ENCODE measurements at regions not wholly inside any gene's neighbourhood (a gene's known extent, or its start where the extent isn't known, plus 50 kb on each side); places are given as distances from the start of the nearest gene placed in this dataset.
"Not testable (repeated sequence)": the region's sequence is repeated elsewhere in the genome, so short reads cannot be mapped to it uniquely, and the experiment has no call there.

- DNase-seq: not testable (repeated sequence)
Observed at GRCh38 chr6:27773542-27774263, 138.5 kb downstream of the OR2B2 start.

GRCh38 chr6:27772261-27773001 is 139.8 kb downstream of the OR2B2 start:
- DNase-seq: peak in 47 of 51 donors; percentile 11 to 80 (median 46)

GRCh38 chr6:27771235-27771634 is 141.0 kb downstream of the OR2B2 start:
- DNase-seq: no peak

GRCh38 chr6:27770724-27771123 is 141.5 kb downstream of the OR2B2 start:
- no peak for DNase-seq

GRCh38 chr6:27768556-27768955 is 143.6 kb downstream of the OR2B2 start:
- no peak for DNase-seq

GRCh38 chr6:27767851-27768250 is 144.3 kb downstream of the OR2B2 start:
- no peak for DNase-seq

GRCh38 chr6:27766405-27766804 is 145.8 kb downstream of the OR2B2 start:
- no peak for DNase-seq

- DNase-seq: no peak
Observed at GRCh38 chr6:27765028-27765590, 147.1 kb downstream of the OR2B2 start.

GRCh38 chr6:27761391-27761790 is 150.8 kb downstream of the OR2B2 start:
- DNase-seq: peak in 1 of 51 donors; percentile 2

GRCh38 chr6:27760464-27760863 is 151.7 kb downstream of the OR2B2 start:
- DNase-seq: no peak

- DNase-seq: no peak
Observed at GRCh38 chr6:27759930-27760329, 152.3 kb downstream of the OR2B2 start.

GRCh38 chr6:27758491-27758890 is 153.7 kb downstream of the OR2B2 start:
- no peak for DNase-seq

GRCh38 chr6:27757307-27757706 is 154.9 kb downstream of the OR2B2 start:
- peak in 3 of 51 donors; percentile 0 to 8 (median 1) for DNase-seq

- DNase-seq: no peak
Observed at GRCh38 chr6:27755768-27756167, 156.4 kb downstream of the OR2B2 start.

GRCh38 chr6:27754408-27754782 is 157.8 kb downstream of the OR2B2 start:
- no peak for DNase-seq

GRCh38 chr6:27753668-27754407 is 158.4 kb downstream of the OR2B2 start:
- DNase-seq: peak in 19 of 51 donors; percentile 1 to 49 (median 19)

GRCh38 chr6:27752038-27752885 is 159.9 kb downstream of the OR2B2 start:
- peak in 27 of 51 donors; percentile 1 to 80 (median 20) for DNase-seq

- DNase-seq: no peak
Observed at GRCh38 chr6:27748661-27749060, 163.5 kb downstream of the OR2B2 start.

- no peak for DNase-seq
Observed at GRCh38 chr6:27747637-27748036, 164.6 kb downstream of the OR2B2 start.

- not testable (repeated sequence) for DNase-seq
Observed at GRCh38 chr6:27746860-27747259, 165.3 kb downstream of the OR2B2 start.

GRCh38 chr6:27743787-27744186 is 168.4 kb downstream of the OR2B2 start:
- no peak for DNase-seq

Measured in hypothalamus (tissue), 51 donors.